Ovary (tissue), 7 donors: ENCODE measurements at regions not wholly inside any gene's neighbourhood (a gene's known extent, or its start where the extent isn't known, plus 50 kb on each side); places are given as distances from the start of the nearest gene placed in this dataset.

Source experiments
- DNase-seq, 5 donors: peaks; one replicate each; pipeline ENCODE4 v3.0.0-alpha.2; 2019 to 2020
- H3K27ac ChIP-seq, 2 donors: fragments of 200-600 bp; one replicate each; pipeline versions ENCODE4 v1.5.1 to v1.8.0; 2019 to 2022
- H3K27me3 ChIP-seq: fragments of 200-600 bp; one replicate; pipeline ENCODE4 v1.8.0; 2022
- H3K36me3 ChIP-seq: fragments of 200-600 bp; sonication (generic); one replicate; pipeline ENCODE4 v1.5.1; 2019
- H3K4me1 ChIP-seq: one replicate; pipeline ENCODE4 v1.8.1; 2013; ENCODE audit warnings: mild to moderate bottlenecking, moderate library complexity; ENCODE audit not compliant: insufficient read depth
- H3K4me3 ChIP-seq: fragments of 200-600 bp; sonication (generic); one replicate; pipeline ENCODE4 v1.5.1; 2017
- H3K9me3 ChIP-seq, 2 donors: fragments of 200-600 bp in 1 of 2; sonication (generic) in 1 of 2; one replicate each; pipeline versions ENCODE4 v1.5.1 to v1.8.1; 2013 to 2019; ENCODE audit warnings: mild to moderate bottlenecking in 1 of 2, moderate library complexity in 1 of 2
- EP300 ChIP-seq: sonication (generic); formaldehyde crosslinking; IDR thresholded peaks from one replicate; pipeline ENCODE4 v1.6.1; 2017; ENCODE audit warnings: antibody characterized with exemption
- POLR2A ChIP-seq: fragments of 450-650 bp; IDR thresholded peaks from one replicate; pipeline ENCODE4 v1.6.1; 2017; ENCODE audit warnings: antibody characterized with exemption, mild to moderate bottlenecking, moderate library complexity
- WGBS, 3 donors: extraction: QIAGEN DNeasy Blood & Tissue Kit in 1 of 3; methylation state at CpG; one replicate each; pipeline versions ENCODE4 v1.1.5 to v1.1.7; 2013 to 2017; 5-methylcytosine and 5-hydroxymethylcytosine counted together
- intact Hi-C, 4 donors: fragments of 100-400 bp; cut with DNase I; formaldehyde crosslinking; loops; one replicate each; pipeline versions ENCODE4 v1.11.0 to v1.15.1; 2022 to 2023
- TF ChIP-seq, protein P1 (sequence below), 3 donors: fragments of 450-650 bp in 2 of 3; fragments of 200-600 bp in 1 of 3; IDR thresholded peaks; one replicate each; pipeline versions ENCODE4 v1.5.1 to v1.8.0; 2016 to 2022; ENCODE audit warnings: antibody characterized with exemption in 3 of 3, mild to moderate bottlenecking in 1 of 3
- donor health status: DM: no; HTN: no; CAD: no; lungs with moderate emphysema.
- donor health status: DM: no; HTN: no; CAD: no.
- donor health status: Bipolar disorder and iron deficiency.
- donor health status: DM: no; HTN: no; CAD: no.
- donor health status: DM: yes; HTN: yes; CAD: no.

DNA sequence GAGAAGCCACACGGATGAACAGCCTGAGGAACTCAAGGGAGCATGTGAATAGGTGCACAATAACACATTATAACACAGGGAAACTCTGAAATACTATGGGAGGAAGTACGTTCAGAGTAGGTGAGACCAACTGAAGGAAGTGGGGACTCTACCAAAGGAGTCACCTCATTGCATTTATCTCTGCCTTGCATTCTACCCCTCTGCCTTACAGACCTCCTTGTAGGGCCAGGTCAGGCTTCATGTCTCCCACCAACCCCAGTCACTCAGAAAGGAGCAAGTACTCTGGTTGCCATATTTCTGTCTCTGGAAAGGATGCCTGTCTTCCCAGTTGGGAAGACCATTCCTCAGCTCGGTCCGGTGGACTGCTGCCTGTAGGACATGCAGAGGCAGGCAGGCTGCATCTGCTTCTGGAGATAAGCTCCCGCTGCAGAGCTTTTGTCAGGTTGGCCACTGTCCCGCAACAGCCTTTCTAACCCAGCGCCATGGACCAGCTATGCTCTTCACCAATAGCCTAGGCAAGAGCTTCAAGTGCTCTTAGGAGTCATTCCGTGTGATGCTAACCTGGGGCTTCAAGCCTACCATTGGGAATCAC lies 51.6 kb upstream of the ASIP start:
- Histone ChIP-seq H3K27ac (no peak overlapping the region), H3K27me3 (no peaks in the 10 kb centered on the region), H3K4me1 (no peaks in the 10 kb centered on the region), H3K9me3 (no peaks in the 10 kb centered on the region), H3K36me3 (no peaks in the 10 kb centered on the region), H3K4me3 (no peak overlapping the region)
- no peak for DNase-seq
- WGBS, 3 donors, result 54 to 76% (median 60%) methylated on average over 8 of the region's 8 CpGs
- no peak for TF ChIP-seq EP300
- TF ChIP-seq POLR2A, result no peak
- intact Hi-C loops, result loop anchor here in 3 of 4 donors (5.0 to 10.0 kb wide), 4 partner anchors 108 to 585 kb away; no protein-coding TSS in a partner anchor

DNA sequence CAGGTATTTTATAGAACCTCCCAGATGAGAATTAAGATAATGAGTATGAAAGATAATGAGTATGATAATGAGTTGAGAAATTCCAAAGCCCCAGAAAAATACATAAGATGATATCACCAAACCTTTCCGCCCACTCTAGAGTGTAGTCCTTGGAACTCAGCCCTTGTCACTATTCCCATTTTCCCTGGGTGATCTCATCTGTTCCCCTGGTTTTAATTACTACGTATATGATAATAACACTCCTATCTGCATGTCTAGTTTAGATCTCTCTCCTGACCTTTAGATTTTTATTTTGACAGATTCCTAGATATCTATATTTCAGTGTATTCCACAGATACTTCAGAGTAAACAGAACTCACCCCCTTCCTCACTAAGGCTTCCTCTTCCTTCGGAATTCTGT lies 51.0 kb upstream of the ASIP start:
- Histone ChIP-seq H3K27ac (no peak overlapping the region), H3K27me3 (no peaks in the 10 kb centered on the region), H3K4me1 (no peaks in the 10 kb centered on the region), H3K4me3 (no peak overlapping the region), H3K36me3 (no peaks in the 10 kb centered on the region), H3K9me3 (no peaks in the 10 kb centered on the region)
- DNase-seq, result no peak
- TF ChIP-seq EP300 (no peak), POLR2A (no peak)
- TF ChIP-seq, protein P1, sequence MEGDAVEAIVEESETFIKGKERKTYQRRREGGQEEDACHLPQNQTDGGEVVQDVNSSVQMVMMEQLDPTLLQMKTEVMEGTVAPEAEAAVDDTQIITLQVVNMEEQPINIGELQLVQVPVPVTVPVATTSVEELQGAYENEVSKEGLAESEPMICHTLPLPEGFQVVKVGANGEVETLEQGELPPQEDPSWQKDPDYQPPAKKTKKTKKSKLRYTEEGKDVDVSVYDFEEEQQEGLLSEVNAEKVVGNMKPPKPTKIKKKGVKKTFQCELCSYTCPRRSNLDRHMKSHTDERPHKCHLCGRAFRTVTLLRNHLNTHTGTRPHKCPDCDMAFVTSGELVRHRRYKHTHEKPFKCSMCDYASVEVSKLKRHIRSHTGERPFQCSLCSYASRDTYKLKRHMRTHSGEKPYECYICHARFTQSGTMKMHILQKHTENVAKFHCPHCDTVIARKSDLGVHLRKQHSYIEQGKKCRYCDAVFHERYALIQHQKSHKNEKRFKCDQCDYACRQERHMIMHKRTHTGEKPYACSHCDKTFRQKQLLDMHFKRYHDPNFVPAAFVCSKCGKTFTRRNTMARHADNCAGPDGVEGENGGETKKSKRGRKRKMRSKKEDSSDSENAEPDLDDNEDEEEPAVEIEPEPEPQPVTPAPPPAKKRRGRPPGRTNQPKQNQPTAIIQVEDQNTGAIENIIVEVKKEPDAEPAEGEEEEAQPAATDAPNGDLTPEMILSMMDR (IDR thresholded peaks at IDR 0.05), result no peak
- intact Hi-C loops, result loop anchor here in 3 of 4 donors (5.0 to 10.0 kb wide), 3 partner anchors 107 to 575 kb away; no protein-coding TSS in a partner anchor
- 35 to 38% (median 37%) methylated on average over 3 of the region's 3 CpGs for WGBS, 3 donors

DNA sequence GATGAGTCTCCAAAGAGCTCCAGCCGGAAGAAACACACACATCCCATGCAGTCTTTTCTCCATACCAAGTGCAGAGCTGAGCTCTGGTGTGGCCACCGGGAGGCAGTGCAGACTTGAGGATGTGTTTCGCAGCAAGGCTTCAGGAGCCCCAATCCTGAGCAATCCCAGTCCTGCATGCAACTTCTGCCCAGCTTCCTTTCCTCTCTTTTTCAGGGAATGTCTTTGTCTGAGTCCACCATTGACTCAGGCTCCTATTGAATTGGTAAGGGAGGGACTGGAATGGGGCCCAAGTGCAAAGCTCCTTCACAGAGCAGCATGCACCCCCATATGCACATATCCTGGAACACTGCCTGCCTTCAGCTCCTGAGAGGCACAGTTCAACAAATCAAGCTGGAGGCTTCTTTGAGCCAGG lies 50.5 kb upstream of the ASIP start:
- Histone ChIP-seq H3K4me3 (no peak overlapping the region), H3K36me3 (no peaks in the 10 kb centered on the region), H3K4me1 (no peaks in the 10 kb centered on the region), H3K9me3 (no peaks in the 10 kb centered on the region), H3K27me3 (no peaks in the 10 kb centered on the region), H3K27ac (no peak overlapping the region)
- intact Hi-C loops, result loop anchor here in 3 of 4 donors (5.0 to 10.0 kb wide), 3 partner anchors 107 to 574 kb away; no protein-coding TSS in a partner anchor
- DNase-seq, result peak; percentile 76 to 86 (median 81)
- TF ChIP-seq POLR2A, result no peak
- TF ChIP-seq, protein P1 (IDR thresholded peaks at IDR 0.05), result peak; percentile 61 to 78 (median 66)
- WGBS, 3 donors, result 1 to 4% (median 3%) methylated on average over 3 of the region's 3 CpGs
